Large intestine (tissue), 3 donors: ENCODE measurements at regions not wholly inside any gene's neighbourhood (a gene's known extent, or its start where the extent isn't known, plus 50 kb on each side); places are given as distances from the start of the nearest gene placed in this dataset.

Experiments used
- DNase-seq, 2 donors: peaks; one replicate each; pipeline versions ENCODE4 v3.0.0 to v3.0.0-alpha.2; 2013
- H3K27ac ChIP-seq: one replicate; pipeline ENCODE4 v1.5.1; 2013; ENCODE audit warnings: low read length
- H3K27me3 ChIP-seq: 2 replicates; pipeline ENCODE4 v1.6.1; 2013; ENCODE audit warnings: low read length; ENCODE audit not compliant: control insufficient read depth, insufficient read depth
- H3K36me3 ChIP-seq: 2 replicates; pipeline ENCODE4 v1.6.1; 2013; ENCODE audit warnings: low read length; ENCODE audit not compliant: control insufficient read depth, insufficient read depth
- H3K4me1 ChIP-seq: one replicate; pipeline ENCODE4 v1.6.1; 2013; ENCODE audit warnings: low read length; ENCODE audit not compliant: control insufficient read depth, insufficient read depth
- H3K4me3 ChIP-seq: one replicate; pipeline ENCODE4 v1.5.1; 2013; ENCODE audit warnings: low read length
- H3K9me3 ChIP-seq: one replicate; pipeline ENCODE4 v1.6.1; 2013; ENCODE audit warnings: mild to moderate bottlenecking, low read depth, low read length, moderate library complexity; ENCODE audit not compliant: control insufficient read depth
- WGBS: methylation state at CpG from one replicate; pipeline ENCODE4 v1.1.5; 2013; ENCODE audit warnings: low lambda C conversion rate; ENCODE audit not compliant: insufficient coverage; 5-methylcytosine and 5-hydroxymethylcytosine counted together

DNA sequence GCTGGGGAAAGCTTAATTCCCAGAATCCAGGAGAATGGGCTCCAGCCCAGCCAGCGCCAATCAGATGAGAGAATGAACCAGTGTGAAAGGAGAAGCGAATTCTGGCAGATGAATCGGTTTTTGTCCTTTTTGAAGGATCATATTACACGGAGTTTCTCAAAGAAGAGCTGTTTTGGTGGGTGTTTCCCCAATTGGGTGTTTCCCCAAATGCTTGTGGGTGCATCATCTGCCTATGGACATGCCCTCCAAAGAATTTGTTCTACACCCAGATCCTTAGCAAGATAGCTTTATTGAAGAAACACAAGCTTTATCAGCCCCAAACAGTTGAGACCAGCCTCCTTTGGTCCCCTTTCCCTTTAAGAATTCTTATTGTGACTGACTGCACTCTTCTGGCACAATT is 186.5 kb upstream of the GPR26 start:
- Histone ChIP-seq H3K36me3 (no peaks in the 10 kb centered on the region), H3K4me1 (no peaks in the 10 kb centered on the region), H3K27me3 (peaks cover 5% of the 10 kb centered on the region), H3K9me3 (no peaks in the 10 kb centered on the region), H3K27ac (no peak overlapping the region), H3K4me3 (no peak overlapping the region)
- 73% methylated on average over 2 of the region's 4 CpGs for WGBS
- no peak for DNase-seq

DNA sequence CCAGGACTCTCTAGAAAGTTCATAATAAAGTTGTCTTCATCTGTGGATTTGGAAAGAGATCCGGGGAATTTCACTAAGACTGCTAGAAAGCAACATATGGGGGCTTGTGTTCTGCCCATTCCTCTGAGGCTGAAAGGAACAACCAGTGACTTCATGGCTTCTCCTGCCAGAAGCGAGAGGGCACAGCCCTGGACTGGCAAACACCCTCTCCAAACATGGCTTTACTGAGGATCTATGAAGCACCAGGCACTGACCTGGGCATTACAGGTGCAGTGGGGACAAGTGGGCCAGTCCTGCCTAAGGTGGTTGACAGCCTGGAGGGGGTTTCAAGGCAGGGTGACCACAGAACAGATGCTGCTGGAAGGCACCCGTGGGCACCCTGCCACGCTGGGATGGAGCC is 185.8 kb upstream of the GPR26 start:
- H3K27me3 ChIP-seq = peaks cover 3% of the 10 kb centered on the region

DNA sequence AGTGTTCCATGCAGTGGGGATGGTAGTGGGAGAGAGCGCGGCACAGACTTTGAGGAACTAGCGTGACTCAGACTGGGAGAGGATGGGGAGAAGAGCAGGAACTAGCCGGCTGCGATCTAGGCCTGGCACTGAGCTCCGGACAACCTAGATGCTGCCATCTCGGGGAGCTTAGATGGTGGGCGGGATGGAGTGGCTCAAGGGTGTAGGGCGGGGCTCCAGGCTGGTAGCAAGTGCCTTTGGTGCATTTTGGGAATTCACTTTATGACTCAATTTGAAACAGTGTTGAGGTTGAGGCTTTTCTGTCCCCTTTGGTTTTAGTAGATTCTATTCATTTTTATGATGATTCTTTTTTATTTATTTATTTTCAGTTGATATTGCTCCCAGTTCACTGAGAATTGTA is 185.3 kb upstream of the GPR26 start:
- 100% methylated on average over 3 of the region's 9 CpGs for WGBS

More for the DNA sequence above, 185.8 kb upstream of the GPR26 start:
- no peaks in the 10 kb centered on the region for H3K4me1 ChIP-seq
- WGBS = no CpG with 5 or more reads among the region's 4 CpGs
- no peak overlapping the region for H3K27ac ChIP-seq
- H3K9me3 ChIP-seq = no peaks in the 10 kb centered on the region
- no peaks in the 10 kb centered on the region for H3K36me3 ChIP-seq
- H3K4me3 ChIP-seq = no peak overlapping the region
- DNase-seq = no peak

DNA sequence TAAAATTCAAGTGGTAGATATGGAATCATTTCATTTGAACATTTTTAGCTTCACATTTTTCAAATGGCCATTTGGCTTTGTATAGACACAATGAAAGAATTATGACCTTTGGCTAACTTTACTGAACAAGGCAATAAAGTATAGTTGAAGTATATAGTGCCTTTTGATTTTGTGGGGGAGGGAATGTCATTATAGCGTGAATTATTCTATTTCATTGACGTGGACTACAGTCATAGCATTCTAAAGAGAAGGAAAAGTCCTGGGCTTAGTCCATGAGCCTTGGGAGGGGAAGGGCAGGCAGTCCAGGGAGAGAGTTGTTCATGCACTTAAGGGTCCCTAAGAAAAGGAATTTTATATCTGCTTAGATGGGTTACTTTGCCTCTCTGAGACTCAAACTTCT is 181.4 kb upstream of the GPR26 start:
- H3K9me3 ChIP-seq = no peaks in the 10 kb centered on the region
- WGBS = no CpG with 5 or more reads among the region's 2 CpGs
- no peak overlapping the region for H3K27ac ChIP-seq
- H3K27me3 ChIP-seq = peaks cover 3% of the 10 kb centered on the region
- H3K4me1 ChIP-seq = no peaks in the 10 kb centered on the region
- no peaks in the 10 kb centered on the region for H3K36me3 ChIP-seq
- DNase-seq = no peak
- no peak overlapping the region for H3K4me3 ChIP-seq

More for the DNA sequence above, 185.3 kb upstream of the GPR26 start:
- DNase-seq = no peak
- no peak overlapping the region for H3K27ac ChIP-seq
- no peak overlapping the region for H3K4me3 ChIP-seq
- H3K4me1 ChIP-seq = no peaks in the 10 kb centered on the region
- peaks cover 3% of the 10 kb centered on the region for H3K27me3 ChIP-seq
- H3K36me3 ChIP-seq = no peaks in the 10 kb centered on the region
- no peaks in the 10 kb centered on the region for H3K9me3 ChIP-seq

DNA sequence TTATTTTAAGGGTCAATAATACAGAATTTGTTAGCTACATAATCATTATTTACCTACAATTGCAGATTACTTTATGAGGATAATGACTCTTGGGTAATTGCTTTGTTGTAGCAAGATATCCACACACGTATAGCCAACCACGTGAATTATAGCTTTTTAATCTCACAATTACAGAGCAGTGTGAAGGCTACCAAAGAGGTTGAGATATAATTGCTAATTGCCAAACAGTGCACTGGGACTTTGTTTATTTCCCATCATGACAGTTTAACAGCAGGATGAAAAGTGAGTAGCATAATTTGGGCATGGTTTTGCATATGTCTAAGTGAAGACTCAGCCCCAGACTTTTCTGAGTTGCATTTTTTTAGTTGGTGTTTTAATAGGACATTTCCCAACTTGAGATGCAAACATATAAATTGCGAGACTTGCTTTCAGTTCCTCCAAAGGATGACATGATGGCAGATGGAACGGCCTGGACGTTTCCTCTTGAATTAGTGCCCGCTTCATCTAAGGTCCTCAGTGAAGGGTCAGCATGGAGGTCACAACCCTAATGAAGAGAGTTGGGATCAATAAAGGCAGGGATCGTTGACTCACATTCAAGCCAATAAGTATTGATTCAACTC is 180.7 kb upstream of the GPR26 start:
- 50% methylated on average over 2 of the region's 7 CpGs for WGBS
- no peaks in the 10 kb centered on the region for H3K36me3 ChIP-seq
- no peak for DNase-seq

DNA sequence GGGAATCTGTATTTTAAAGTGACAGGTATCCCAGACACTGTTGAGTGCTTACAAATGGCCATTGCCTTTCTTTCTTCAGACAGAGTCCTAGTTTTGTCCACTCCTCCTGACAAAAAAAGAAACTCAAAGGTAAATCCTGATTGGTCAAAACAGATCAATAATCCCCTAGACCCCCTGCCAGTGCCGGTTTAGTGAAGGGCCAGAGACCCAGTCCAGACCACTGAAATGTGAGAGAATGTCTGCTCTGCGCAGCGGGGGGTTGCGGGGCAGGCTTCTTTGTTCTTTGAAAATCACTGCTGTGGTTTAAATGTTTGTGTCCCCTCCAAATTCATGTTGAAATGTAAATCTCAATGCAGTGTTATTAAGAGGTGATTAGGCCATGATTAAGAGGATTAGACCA is 177.7 kb upstream of the GPR26 start:
- Histone ChIP-seq H3K27me3 (peaks cover 15% of the 10 kb centered on the region), H3K36me3 (no peaks in the 10 kb centered on the region), H3K4me3 (no peak overlapping the region), H3K4me1 (no peaks in the 10 kb centered on the region), H3K9me3 (no peaks in the 10 kb centered on the region), H3K27ac (no peak overlapping the region)
- no peak for DNase-seq
- WGBS = no CpG with 5 or more reads among the region's 4 CpGs

More for the DNA sequence above, 180.7 kb upstream of the GPR26 start:
- no peak overlapping the region for H3K4me3 ChIP-seq
- H3K9me3 ChIP-seq = no peaks in the 10 kb centered on the region
- H3K4me1 ChIP-seq = no peaks in the 10 kb centered on the region
- H3K27me3 ChIP-seq = peaks cover 3% of the 10 kb centered on the region
- H3K27ac ChIP-seq = no peak overlapping the region

DNA sequence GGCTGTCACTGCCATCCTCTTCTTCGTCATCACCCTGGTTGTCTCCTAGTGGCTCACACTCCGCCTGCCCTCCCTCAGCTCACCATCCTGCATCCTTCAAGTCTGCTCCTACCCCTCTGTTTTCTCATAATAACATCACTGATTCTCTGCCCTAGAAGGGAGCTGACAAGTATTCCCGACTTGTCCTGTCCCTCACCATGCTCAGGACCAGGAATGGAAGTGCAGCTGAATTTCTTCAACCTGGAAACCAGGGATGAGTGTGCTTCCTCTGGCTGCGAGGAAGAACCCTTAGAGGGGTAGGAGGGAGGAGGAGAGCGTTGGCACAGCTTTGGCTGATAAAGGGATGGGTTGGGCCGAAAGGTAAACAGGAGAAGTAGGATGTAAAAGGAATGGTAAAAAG is 174.8 kb upstream of the GPR26 start:
- WGBS = no CpG with 5 or more reads among the region's 6 CpGs
- Histone ChIP-seq H3K27me3 (peaks cover 17% of the 10 kb centered on the region), H3K36me3 (no peaks in the 10 kb centered on the region), H3K9me3 (no peaks in the 10 kb centered on the region), H3K4me3 (no peak overlapping the region), H3K4me1 (no peaks in the 10 kb centered on the region), H3K27ac (no peak overlapping the region)
- DNase-seq = no peak

DNA sequence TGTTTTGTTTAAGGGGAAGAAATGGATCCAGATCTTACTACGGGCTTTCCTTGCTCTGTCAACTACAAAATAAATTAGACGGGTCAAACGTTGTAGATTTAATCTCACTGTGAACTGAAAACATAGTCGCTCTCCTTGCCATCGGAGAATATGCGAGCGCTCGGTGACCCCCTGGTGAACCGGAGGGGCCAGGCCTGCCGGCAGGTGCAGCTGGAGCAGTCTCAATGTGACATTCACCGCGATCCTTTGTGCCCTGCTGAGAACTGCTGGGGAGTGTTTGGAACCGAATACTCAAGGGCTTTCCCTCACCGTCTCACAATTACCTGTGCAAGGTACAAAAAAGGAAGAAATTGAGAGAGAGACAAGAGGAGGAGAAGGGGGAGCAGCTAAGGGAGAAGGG is 174.1 kb upstream of the GPR26 start:
- Histone ChIP-seq H3K4me1 (no peaks in the 10 kb centered on the region), H3K27ac (no peak overlapping the region), H3K9me3 (no peaks in the 10 kb centered on the region), H3K4me3 (no peak overlapping the region), H3K36me3 (no peaks in the 10 kb centered on the region), H3K27me3 (peaks cover 21% of the 10 kb centered on the region)
- DNase-seq = no peak
- no CpG with 5 or more reads among the region's 14 CpGs for WGBS

DNA sequence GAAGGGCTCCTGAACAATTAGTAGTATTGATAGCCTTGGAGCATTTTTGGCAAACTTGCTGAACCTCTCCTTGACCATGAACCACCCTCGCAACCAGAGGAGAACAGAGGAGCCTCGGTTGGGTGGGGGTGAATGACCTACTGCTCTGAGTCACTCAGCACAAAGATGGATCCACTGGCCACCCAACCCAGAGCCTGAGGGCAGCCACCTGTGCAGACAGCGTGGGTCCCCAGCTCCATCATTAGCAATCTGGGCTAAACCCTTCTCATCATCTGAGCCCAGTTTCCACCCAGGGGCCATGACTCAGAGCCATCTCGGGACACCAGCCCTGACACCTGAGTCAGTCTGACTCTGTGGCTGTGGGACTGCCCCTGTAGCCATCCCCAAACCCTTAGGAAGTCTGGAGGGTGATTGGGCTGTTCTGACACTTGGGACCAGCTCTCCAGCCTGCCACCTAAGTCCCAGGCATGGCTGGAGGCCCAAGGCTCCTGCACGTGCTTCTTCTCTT is 171.8 kb upstream of the GPR26 start:
- Histone ChIP-seq H3K9me3 (no peaks in the 10 kb centered on the region), H3K27ac (no peak overlapping the region), H3K36me3 (no peaks in the 10 kb centered on the region), H3K27me3 (peaks cover 24% of the 10 kb centered on the region), H3K4me3 (no peak overlapping the region), H3K4me1 (no peaks in the 10 kb centered on the region)
- no CpG with 5 or more reads among the region's 5 CpGs for WGBS
- DNase-seq = no peak

DNA sequence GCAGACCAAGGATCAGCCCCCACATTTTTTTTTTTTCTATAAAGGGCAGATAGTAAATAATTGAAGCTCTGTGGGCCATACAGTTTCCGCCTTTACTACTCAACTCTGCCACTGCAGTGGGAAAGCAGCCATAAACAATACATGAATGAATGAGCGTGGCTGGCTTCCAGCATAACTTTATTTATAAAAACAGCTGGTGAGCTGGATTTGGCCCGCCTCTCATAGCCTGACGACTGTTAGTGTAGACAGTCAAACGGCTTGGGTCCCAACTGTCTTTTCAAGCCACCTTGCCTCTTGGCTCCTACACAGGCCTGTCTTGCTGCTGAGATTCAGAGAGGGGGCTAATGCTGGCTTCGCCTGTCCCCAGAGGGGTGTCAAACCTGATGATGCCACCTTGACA is 169.8 kb upstream of the GPR26 start:
- DNase-seq = no peak
- H3K4me1 ChIP-seq = no peaks in the 10 kb centered on the region
- no peak overlapping the region for H3K27ac ChIP-seq
- WGBS = no CpG with 5 or more reads among the region's 6 CpGs
- no peak overlapping the region for H3K4me3 ChIP-seq
- no peaks in the 10 kb centered on the region for H3K9me3 ChIP-seq
- peaks cover 23% of the 10 kb centered on the region for H3K27me3 ChIP-seq
- no peaks in the 10 kb centered on the region for H3K36me3 ChIP-seq

DNA sequence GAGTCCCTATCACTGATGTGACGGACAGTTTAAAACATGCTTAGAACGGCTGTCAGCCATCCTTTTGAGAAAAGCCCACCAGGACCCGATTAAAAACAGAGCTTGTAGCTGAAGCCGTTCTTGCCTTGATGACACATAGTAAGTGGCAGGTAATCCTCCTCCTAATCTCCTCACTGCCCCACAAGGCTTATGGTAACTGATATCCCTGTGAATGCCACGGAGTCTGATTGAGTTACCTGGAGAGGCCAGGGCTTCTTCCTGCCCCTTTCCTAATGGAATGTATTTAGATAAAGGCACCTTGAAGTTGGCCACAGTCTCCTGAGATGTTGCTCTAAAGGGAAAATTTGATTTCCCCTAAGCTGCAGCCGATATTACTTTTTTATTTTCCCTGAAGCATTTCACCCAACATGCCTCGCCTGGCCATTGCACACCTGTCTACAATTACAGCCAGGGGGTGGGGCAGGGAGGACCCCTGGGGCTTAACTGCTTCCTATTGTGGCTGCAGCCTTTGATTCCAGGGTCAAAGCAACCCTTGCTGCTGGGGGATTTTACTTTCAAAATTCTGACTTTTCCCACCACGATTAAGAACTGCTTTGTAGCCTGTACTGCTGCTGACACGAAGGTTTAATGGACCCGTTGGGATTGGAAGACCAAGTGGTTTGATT is 169.0 kb upstream of the GPR26 start:
- DNase-seq = no peak
- no peak overlapping the region for H3K4me3 ChIP-seq
- no peaks in the 10 kb centered on the region for H3K9me3 ChIP-seq
- no peak overlapping the region for H3K27ac ChIP-seq
- WGBS = no CpG with 5 or more reads among the region's 10 CpGs
- H3K36me3 ChIP-seq = no peaks in the 10 kb centered on the region
- peaks cover 17% of the 10 kb centered on the region for H3K27me3 ChIP-seq
- H3K4me1 ChIP-seq = no peaks in the 10 kb centered on the region
